H1 (cell line): ENCODE measurements at regions not wholly inside any gene's neighbourhood (a gene's known extent, or its start where the extent isn't known, plus 50 kb on each side); places are given as distances from the start of the nearest gene placed in this dataset.

Experiments
- CTCF ChIA-PET: fragments of 300-600 bp; sonication (Branson Sonifier 250); formaldehyde crosslinking; loops from one replicate; lab custom pipeline; 2021; ENCODE audit not compliant: partially characterized antibody; lab: Charles Lee
- POLR2A ChIA-PET: fragments of 300-600 bp; sonication (Branson Sonifier 250); formaldehyde crosslinking; loops from one replicate; lab custom pipeline; 2021; ENCODE audit warnings: inconsistent platforms; ENCODE audit not compliant: partially characterized antibody; lab: Charles Lee
- DNase-seq, 2 experiments: peaks; one replicate each; pipeline versions ENCODE4 v3.0.0 to v3.0.0-alpha.2; 2010 to 2022; ENCODE audit warnings: low spot score in 2 of 2, low read depth in 1 of 2, mixed read lengths in 1 of 2
- FAIRE-seq: peaks from 2 replicates; lab custom pipeline; 2011; peaks lifted over from hg19 to GRCh38; lab: Jason Lieb, UNC
- H2AFZ ChIP-seq: 2 replicates; pipeline ENCODE4 v1.8.1; 2012; ENCODE audit warnings: low read length, inconsistent platforms
- H2AK5ac ChIP-seq: 2 replicates; pipeline ENCODE4 v1.6.1; 2013; ENCODE audit warnings: low read depth, low read length
- H2BK120ac ChIP-seq: replicated peaks from 2 replicates; pipeline ENCODE3; 2013; ENCODE audit warnings: low read depth, low read length, inconsistent platforms
- H2BK12ac ChIP-seq: 2 replicates; pipeline ENCODE4 v1.6.1; 2013; ENCODE audit warnings: low read depth, low read length
- H2BK15ac ChIP-seq: 2 replicates; pipeline ENCODE4 v1.6.1; 2013; ENCODE audit warnings: low read length
- H2BK20ac ChIP-seq: 2 replicates; pipeline ENCODE4 v1.6.1; 2013; ENCODE audit warnings: low read length
- H2BK5ac ChIP-seq: 2 replicates; pipeline ENCODE4 v1.6.1; 2013; ENCODE audit warnings: low read depth, low read length
- H3K14ac ChIP-seq: 2 replicates; pipeline ENCODE4 v1.6.1; 2013; ENCODE audit warnings: inconsistent platforms; ENCODE audit not compliant: insufficient read length
- H3K18ac ChIP-seq: 2 replicates; pipeline ENCODE4 v1.6.1; 2013; ENCODE audit warnings: low read length; ENCODE audit errors: extremely low read depth
- H3K23ac ChIP-seq: 2 replicates; pipeline ENCODE4 v1.6.1; 2013; ENCODE audit warnings: inconsistent platforms; ENCODE audit not compliant: insufficient read length
- H3K23me2 ChIP-seq: 2 replicates; pipeline ENCODE4 v1.6.1; 2013; ENCODE audit warnings: low read depth, low read length
- H3K27ac ChIP-seq: 2 replicates; pipeline ENCODE4 v1.6.1; 2011; ENCODE audit warnings: low read depth, low read length, inconsistent platforms
- H3K27me3 ChIP-seq, 4 experiments: replicated peaks in 1 of 4; 1 replicate in 1 of 4; 2 replicates in 3 of 4; pipeline versions ENCODE4 v1.6.1 to v1.8.1; 2011 to 2013; ENCODE audit warnings: low read length in 3 of 4, mild to moderate bottlenecking in 3 of 4, inconsistent platforms in 2 of 4, mixed read lengths in 2 of 4, moderate library complexity in 1 of 4; ENCODE audit not compliant: control insufficient read depth in 3 of 4, insufficient read depth in 3 of 4; ENCODE audit errors: extremely low read depth in 1 of 4
- H3K36me3 ChIP-seq, 4 experiments: 2 replicates each; pipeline versions ENCODE4 v1.6.1 to v1.8.1; 2011 to 2013; ENCODE audit warnings: mild to moderate bottlenecking in 4 of 4, low read length in 3 of 4, moderate library complexity in 2 of 4, control low read depth in 1 of 4, inconsistent platforms in 1 of 4; ENCODE audit not compliant: insufficient read depth in 4 of 4, control insufficient read depth in 2 of 4
- H3K4ac ChIP-seq: replicated peaks from 2 replicates; pipeline ENCODE3; 2013; ENCODE audit warnings: low read length, low read depth, mixed read lengths, inconsistent platforms; ENCODE audit not compliant: insufficient read length
- H3K4me1 ChIP-seq, 4 experiments: replicated peaks in 1 of 4; 1 replicate in 1 of 4; 2 replicates in 3 of 4; pipeline versions ENCODE4 v1.6.1 to v1.8.1; 2011 to 2013; ENCODE audit warnings: low read length in 3 of 4, inconsistent platforms in 2 of 4, mixed read lengths in 1 of 4; ENCODE audit not compliant: insufficient read depth in 4 of 4, control insufficient read depth in 3 of 4
- H3K4me2 ChIP-seq, 2 experiments: 2 replicates each; pipeline versions ENCODE4 v1.6.1 to v1.8.1; 2011 to 2013; ENCODE audit warnings: low read depth in 2 of 2, low read length in 2 of 2, control low read depth in 1 of 2, inconsistent platforms in 1 of 2, mild to moderate bottlenecking in 1 of 2; ENCODE audit not compliant: insufficient read depth in 1 of 2
- H3K4me3 ChIP-seq, 4 experiments: fragments of 200-600, 300-600 bp in 1 of 4; sonication (generic), shearing (Covaris generic), sonication (Bioruptor Twin) in 1 of 4; 2 replicates each; pipeline versions ENCODE4 v1.5.1 to v1.8.1; 2011 to 2016; ENCODE audit warnings: low read length in 4 of 4, low read depth in 3 of 4, control low read depth in 2 of 4, inconsistent platforms in 2 of 4, mild to moderate bottlenecking in 2 of 4, mixed read lengths in 1 of 4, moderate library complexity in 1 of 4; ENCODE audit not compliant: insufficient read depth in 2 of 4; ENCODE audit errors: extremely low read depth in 1 of 4
- H3K56ac ChIP-seq: replicated peaks from 2 replicates; pipeline ENCODE3; 2013; ENCODE audit warnings: low read depth, mild to moderate bottlenecking, mixed read lengths, low read length, inconsistent platforms; ENCODE audit not compliant: insufficient read length
- H3K79me1 ChIP-seq: 2 replicates; pipeline ENCODE4 v1.6.1; 2013; ENCODE audit warnings: low read depth, low read length, control low read depth
- H3K79me2 ChIP-seq, 2 experiments: 2 replicates each; pipeline versions ENCODE4 v1.6.1 to v1.8.1; 2012 to 2013; ENCODE audit warnings: low read length in 2 of 2, mild to moderate bottlenecking in 2 of 2, inconsistent platforms in 1 of 2; ENCODE audit not compliant: insufficient read depth in 2 of 2, control insufficient read depth in 1 of 2
- H3K9ac ChIP-seq, 4 experiments: replicated peaks in 1 of 4; 1 replicate in 1 of 4; 2 replicates in 3 of 4; pipeline versions ENCODE4 v1.6.1 to v1.8.1; 2011 to 2013; ENCODE audit warnings: low read depth in 3 of 4, low read length in 3 of 4, control low read depth in 2 of 4, mild to moderate bottlenecking in 2 of 4, moderate library complexity in 2 of 4, inconsistent platforms in 1 of 4; ENCODE audit errors: extremely low read depth in 1 of 4
- H3K9me3 ChIP-seq, 2 experiments: 2 replicates each; pipeline versions ENCODE4 v1.6.1 to v1.8.1; 2012 to 2013; ENCODE audit warnings: mild to moderate bottlenecking in 2 of 2, moderate library complexity in 2 of 2, control low read depth in 1 of 2, inconsistent platforms in 1 of 2, low read depth in 1 of 2, low read length in 1 of 2, mixed read lengths in 1 of 2; ENCODE audit not compliant: insufficient read depth in 2 of 2
- H4K20me1 ChIP-seq, 2 experiments: replicated peaks in 1 of 2; 2 replicates each; pipeline versions ENCODE3 to v1.8.1; 2011 to 2013; ENCODE audit warnings: inconsistent platforms in 2 of 2, low read length in 2 of 2, mild to moderate bottlenecking in 1 of 2; ENCODE audit not compliant: insufficient read depth in 2 of 2, control insufficient read depth in 1 of 2
- H4K5ac ChIP-seq: 2 replicates; pipeline ENCODE4 v1.6.1; 2013; ENCODE audit warnings: low read length, low read depth, mixed read lengths, inconsistent platforms; ENCODE audit not compliant: insufficient read length
- H4K8ac ChIP-seq: 2 replicates; pipeline ENCODE4 v1.8.0; 2013; ENCODE audit warnings: mild to moderate bottlenecking, moderate library complexity, low read length, inconsistent platforms; ENCODE audit not compliant: insufficient read depth; ENCODE audit errors: extremely low read depth
- H4K91ac ChIP-seq: replicated peaks from 2 replicates; pipeline ENCODE3; 2013; ENCODE audit warnings: low read length, mixed read lengths, inconsistent platforms; ENCODE audit not compliant: insufficient read length
- BACH1 ChIP-seq: IDR thresholded peaks from 2 replicates; pipeline ENCODE4 v1.6.1; 2012; ENCODE audit warnings: low read length, improper control_type of control experiment
- GABPA ChIP-seq: IDR thresholded peaks from 2 replicates; pipeline ENCODE4 v1.6.1; 2011; ENCODE audit warnings: mild to moderate bottlenecking, low read length, moderate library complexity, borderline replicate concordance; ENCODE audit not compliant: insufficient read depth
- KDM1A ChIP-seq: fragments of 200-600, 300-600 bp; sonication (generic); IDR thresholded peaks from 2 replicates; pipeline ENCODE4 v1.7.1; 2016; ENCODE audit warnings: mild to moderate bottlenecking, low read length, borderline replicate concordance
- PHF8 ChIP-seq: fragments of 200-600 bp; sonication (generic); conservative IDR thresholded peaks from 2 replicates; pipeline ENCODE4 v1.7.1; 2012; ENCODE audit warnings: low read depth, mild to moderate bottlenecking, inconsistent platforms, low read length, moderate library complexity
- POU5F1 ChIP-seq: IDR thresholded peaks from 2 replicates; pipeline ENCODE4 v1.6.1; 2011; ENCODE audit warnings: low read depth, mild to moderate bottlenecking, low read length, moderate library complexity
- RXRA ChIP-seq: IDR thresholded peaks from 2 replicates; pipeline ENCODE4 v1.6.1; 2011; ENCODE audit warnings: low read depth, mild to moderate bottlenecking, low read length, moderate library complexity; ENCODE audit not compliant: insufficient read depth
- SIN3A ChIP-seq, 2 experiments: IDR thresholded peaks in 1 of 2; conservative IDR thresholded peaks in 1 of 2; 2 replicates each; pipeline ENCODE4 v1.6.1; 2011 to 2012; ENCODE audit warnings: low read length in 2 of 2, improper control_type of control experiment in 1 of 2, low read depth in 1 of 2, mild to moderate bottlenecking in 1 of 2
- ZNF274 ChIP-seq: IDR thresholded peaks from 2 replicates; pipeline ENCODE4 v1.7.0; 2012; ENCODE audit warnings: low read length, borderline replicate concordance; ENCODE audit errors: extremely low read depth
- WGBS, 2 experiments: shearing (Covaris generic) in 1 of 2; methylation state at CpG; one replicate each; pipeline versions ENCODE4 v1.1.6 to v1.1.7; 2013 to 2015; ENCODE audit warnings: low lambda C conversion rate in 2 of 2, mixed read lengths in 2 of 2, inconsistent platforms in 1 of 2, low coverage in 1 of 2, missing lambda C conversion rate in 1 of 2; ENCODE audit not compliant: insufficient replicate concordance in 2 of 2, insufficient coverage in 1 of 2, insufficient read length in 1 of 2; ENCODE audit errors: extremely low coverage in 1 of 2, missing lambda C conversion rate in 1 of 2; 5-methylcytosine and 5-hydroxymethylcytosine counted together
- TF ChIP-seq, protein P1 (sequence below): IDR thresholded peaks from 2 replicates; pipeline ENCODE4 v1.6.1; 2012; ENCODE audit warnings: low read length, inconsistent platforms

- Histone ChIP-seq H2AFZ (no peak overlapping the region), H2AK5ac (no peak overlapping the region), H4K20me1 (no peaks in the 10 kb centered on the region), H4K8ac (no peak overlapping the region), H3K4me3 (no peak overlapping the region), H3K56ac (no peak overlapping the region), H3K14ac (no peak overlapping the region), H2BK15ac (no peak overlapping the region), H3K79me2 (no peaks in the 10 kb centered on the region), H3K79me1 (no peaks in the 10 kb centered on the region), H4K91ac (no peak overlapping the region), H3K23me2 (no peaks in the 10 kb centered on the region), H2BK120ac (no peak overlapping the region), H2BK5ac (no peak overlapping the region), H3K9me3 (peaks cover 31 to 70% of the 10 kb centered on the region in 2 experiments; a peak in 3 of 4 replicates), H3K4me2 (no peak overlapping the region), H3K27me3 (no peaks in the 10 kb centered on the region), H3K4ac (no peak overlapping the region), H3K9ac (no peak overlapping the region), H4K5ac (no peak overlapping the region), H3K4me1 (no peaks in the 10 kb centered on the region), H3K36me3 (peaks cover 0 to 10% (median 0%) of the 10 kb centered on the region in 4 experiments; a peak in 1 of 8 replicates), H3K27ac (no peak overlapping the region), H3K23ac (no peak overlapping the region), H2BK20ac (no peak overlapping the region), H2BK12ac (no peak overlapping the region), H3K18ac (no peak overlapping the region)
- ChIA-PET CTCF (no interaction called here), POLR2A (no interaction called here)
- WGBS, 2 experiments, result 95% methylated on average over 19 of the region's 33 CpGs; no CpG with 5 or more reads in 1 of the 2 experiments
- DNase-seq, result no peak
- no peak for FAIRE-seq
- TF ChIP-seq RXRA (no peak), PHF8 (no peak), KDM1A (no peak), POU5F1 (no peak), ZNF274 (no peak), SIN3A (conservative IDR thresholded peaks at IDR 0.05 in 1 of 2, IDR thresholded peaks at IDR 0.05 in 1 of 2; ENCODE audit: low read depth in 1 of 2, low read length in 2 of 2) (no peak), GABPA (no peak), BACH1 (no peak)
- TF ChIP-seq, protein P1, sequence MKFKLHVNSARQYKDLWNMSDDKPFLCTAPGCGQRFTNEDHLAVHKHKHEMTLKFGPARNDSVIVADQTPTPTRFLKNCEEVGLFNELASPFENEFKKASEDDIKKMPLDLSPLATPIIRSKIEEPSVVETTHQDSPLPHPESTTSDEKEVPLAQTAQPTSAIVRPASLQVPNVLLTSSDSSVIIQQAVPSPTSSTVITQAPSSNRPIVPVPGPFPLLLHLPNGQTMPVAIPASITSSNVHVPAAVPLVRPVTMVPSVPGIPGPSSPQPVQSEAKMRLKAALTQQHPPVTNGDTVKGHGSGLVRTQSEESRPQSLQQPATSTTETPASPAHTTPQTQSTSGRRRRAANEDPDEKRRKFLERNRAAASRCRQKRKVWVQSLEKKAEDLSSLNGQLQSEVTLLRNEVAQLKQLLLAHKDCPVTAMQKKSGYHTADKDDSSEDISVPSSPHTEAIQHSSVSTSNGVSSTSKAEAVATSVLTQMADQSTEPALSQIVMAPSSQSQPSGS, result no peak
Observed at GRCh38 chr7:63113713-63114285, 884.9 kb upstream of the ZNF722 start.
